D721Med (cell line): ENCODE measurements at regions not wholly inside any gene's neighbourhood (a gene's known extent, or its start where the extent isn't known, plus 50 kb on each side); places are given as distances from the start of the nearest gene placed in this dataset.

Experiments used
- DNase-seq: peaks from one replicate; pipeline ENCODE4 v3.0.0; 2011; ENCODE audit warnings: low spot score; ENCODE audit not compliant: insufficient read length
- FAIRE-seq: peaks from 2 replicates; lab custom pipeline; 2011; peaks lifted over from hg19 to GRCh38; lab: Jason Lieb, UNC
- TF ChIP-seq, protein P1 (sequence below): IDR thresholded peaks from 2 replicates; pipeline ENCODE4 v1.5.1; 2012; ENCODE audit warnings: mild to moderate bottlenecking, control low read depth; ENCODE audit not compliant: insufficient read depth; ENCODE audit errors: missing control alignments

DNA sequence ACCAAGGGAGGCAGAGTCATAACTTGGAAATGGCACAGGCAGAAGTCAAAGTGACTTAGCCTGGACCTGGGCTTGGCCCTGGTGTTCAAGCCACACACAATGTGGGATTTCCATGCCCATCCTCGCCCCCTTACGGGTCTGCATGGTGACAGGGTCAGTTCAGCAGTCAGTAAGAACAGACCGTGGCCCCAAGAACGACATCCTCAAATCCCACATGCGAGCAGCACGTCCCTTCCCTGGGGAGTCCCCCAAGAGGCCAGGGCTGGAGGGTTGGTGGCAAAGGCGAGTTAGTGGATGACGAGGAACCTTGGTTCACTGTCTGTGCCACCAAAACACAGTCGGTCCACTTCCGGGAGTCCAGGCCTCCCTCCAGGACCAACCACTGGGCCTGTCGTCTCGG, 93.3 kb upstream of the MGMT start:
- TF ChIP-seq, protein P1, sequence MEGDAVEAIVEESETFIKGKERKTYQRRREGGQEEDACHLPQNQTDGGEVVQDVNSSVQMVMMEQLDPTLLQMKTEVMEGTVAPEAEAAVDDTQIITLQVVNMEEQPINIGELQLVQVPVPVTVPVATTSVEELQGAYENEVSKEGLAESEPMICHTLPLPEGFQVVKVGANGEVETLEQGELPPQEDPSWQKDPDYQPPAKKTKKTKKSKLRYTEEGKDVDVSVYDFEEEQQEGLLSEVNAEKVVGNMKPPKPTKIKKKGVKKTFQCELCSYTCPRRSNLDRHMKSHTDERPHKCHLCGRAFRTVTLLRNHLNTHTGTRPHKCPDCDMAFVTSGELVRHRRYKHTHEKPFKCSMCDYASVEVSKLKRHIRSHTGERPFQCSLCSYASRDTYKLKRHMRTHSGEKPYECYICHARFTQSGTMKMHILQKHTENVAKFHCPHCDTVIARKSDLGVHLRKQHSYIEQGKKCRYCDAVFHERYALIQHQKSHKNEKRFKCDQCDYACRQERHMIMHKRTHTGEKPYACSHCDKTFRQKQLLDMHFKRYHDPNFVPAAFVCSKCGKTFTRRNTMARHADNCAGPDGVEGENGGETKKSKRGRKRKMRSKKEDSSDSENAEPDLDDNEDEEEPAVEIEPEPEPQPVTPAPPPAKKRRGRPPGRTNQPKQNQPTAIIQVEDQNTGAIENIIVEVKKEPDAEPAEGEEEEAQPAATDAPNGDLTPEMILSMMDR: no peak
- DNase-seq: no peak
- FAIRE-seq: no peak

GRCh38 chr10:129375171-129375570, 91.9 kb upstream of the MGMT start:
- DNase-seq (no peak), FAIRE-seq (no peak)
- TF ChIP-seq, protein P1: no peak

DNA sequence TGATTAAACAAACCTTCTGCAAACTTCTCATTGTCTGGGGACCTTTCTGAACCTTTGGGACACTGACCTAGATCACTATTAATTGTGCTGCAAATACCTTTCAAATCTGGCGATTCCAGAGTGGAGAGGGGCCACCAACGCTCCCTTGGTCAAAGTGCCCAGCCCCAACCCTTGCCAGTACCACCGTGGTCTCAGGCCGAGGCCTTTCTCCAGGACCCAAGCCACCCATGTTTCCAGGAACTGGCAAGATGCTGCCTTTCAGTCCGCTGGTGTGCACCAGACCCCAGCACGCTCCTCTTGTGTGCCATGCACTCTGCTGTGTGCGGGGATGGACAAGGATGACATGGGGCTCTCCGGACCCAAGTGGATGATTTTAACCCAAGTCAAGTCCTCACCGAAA, 91.1 kb upstream of the MGMT start:
- DNase-seq (no peak), FAIRE-seq (no peak)
- TF ChIP-seq, protein P1: no peak

- FAIRE-seq (no peak), DNase-seq (no peak)
- TF ChIP-seq, protein P1: no peak
Observed at GRCh38 chr10:129380279-129380678, 86.8 kb upstream of the MGMT start.

GRCh38 chr10:129381741-129382140, 85.3 kb upstream of the MGMT start:
- no peak for FAIRE-seq
- TF ChIP-seq, protein P1: no peak
- DNase-seq: no peak

- FAIRE-seq (no peak), DNase-seq (no peak)
- TF ChIP-seq, protein P1: no peak
Observed at GRCh38 chr10:129382401-129382800, 84.6 kb upstream of the MGMT start.

DNA sequence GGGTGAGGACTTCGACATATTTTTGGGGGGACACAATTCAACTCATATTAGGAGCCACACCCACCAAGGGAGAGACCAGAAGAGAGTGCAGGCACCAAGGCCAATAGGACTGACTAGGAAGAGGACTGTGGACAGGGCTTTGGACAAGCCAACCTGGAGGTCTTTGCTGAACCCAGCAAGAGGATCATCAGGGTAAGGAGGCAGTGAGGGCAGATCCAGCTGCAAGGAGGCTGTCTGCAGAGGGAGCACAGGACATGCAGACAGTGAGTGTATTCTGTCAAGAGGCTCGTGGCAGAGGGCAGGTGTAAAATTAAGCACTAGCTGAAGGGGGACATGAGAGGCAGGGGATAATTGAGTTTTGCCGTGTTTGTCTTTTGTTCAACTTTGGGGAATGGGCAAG, 83.4 kb upstream of the MGMT start:
- no peak for DNase-seq
- FAIRE-seq: no peak
- TF ChIP-seq, protein P1: no peak
